Body of pancreas (tissue), 4 donors: ENCODE measurements at regions not wholly inside any gene's neighbourhood (a gene's known extent, or its start where the extent isn't known, plus 50 kb on each side); places are given as distances from the start of the nearest gene placed in this dataset.

Experiments used
- POLR2A ChIP-seq, 3 donors: fragments of 450-650 bp; IDR thresholded peaks; one replicate each; pipeline ENCODE4 v1.6.1; 2016; ENCODE audit warnings: antibody characterized with exemption in 3 of 3, mild to moderate bottlenecking in 2 of 3
- TF ChIP-seq, protein P1 (sequence below), 7 experiments: fragments of 450-650 bp in 4 of 7; fragments of 200-600 bp in 3 of 7; sonication (generic) in 3 of 7; IDR thresholded peaks; one replicate each; pipeline ENCODE4 v1.5.1; 2016 to 2019; ENCODE audit warnings: antibody characterized with exemption in 7 of 7

GRCh38 chr12:97748298-97748697 lies 285.7 kb downstream of the RMST start:
- TF ChIP-seq, protein P1, sequence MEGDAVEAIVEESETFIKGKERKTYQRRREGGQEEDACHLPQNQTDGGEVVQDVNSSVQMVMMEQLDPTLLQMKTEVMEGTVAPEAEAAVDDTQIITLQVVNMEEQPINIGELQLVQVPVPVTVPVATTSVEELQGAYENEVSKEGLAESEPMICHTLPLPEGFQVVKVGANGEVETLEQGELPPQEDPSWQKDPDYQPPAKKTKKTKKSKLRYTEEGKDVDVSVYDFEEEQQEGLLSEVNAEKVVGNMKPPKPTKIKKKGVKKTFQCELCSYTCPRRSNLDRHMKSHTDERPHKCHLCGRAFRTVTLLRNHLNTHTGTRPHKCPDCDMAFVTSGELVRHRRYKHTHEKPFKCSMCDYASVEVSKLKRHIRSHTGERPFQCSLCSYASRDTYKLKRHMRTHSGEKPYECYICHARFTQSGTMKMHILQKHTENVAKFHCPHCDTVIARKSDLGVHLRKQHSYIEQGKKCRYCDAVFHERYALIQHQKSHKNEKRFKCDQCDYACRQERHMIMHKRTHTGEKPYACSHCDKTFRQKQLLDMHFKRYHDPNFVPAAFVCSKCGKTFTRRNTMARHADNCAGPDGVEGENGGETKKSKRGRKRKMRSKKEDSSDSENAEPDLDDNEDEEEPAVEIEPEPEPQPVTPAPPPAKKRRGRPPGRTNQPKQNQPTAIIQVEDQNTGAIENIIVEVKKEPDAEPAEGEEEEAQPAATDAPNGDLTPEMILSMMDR (IDR thresholded peaks at IDR 0.05) = no peak
- no peak for TF ChIP-seq POLR2A (IDR thresholded peaks at IDR 0.05)
